WTC11 (cell line): ENCODE measurements at regions not wholly inside any gene's neighbourhood (a gene's known extent, or its start where the extent isn't known, plus 50 kb on each side); places are given as distances from the start of the nearest gene placed in this dataset.

Experiments
- ATAC-seq: fragments of 200-7000 bp; cut with Tn5 transposase; 2 replicates; pipeline ENCODE4 v1.10.0; 2021; ENCODE audit warnings: mild to moderate bottlenecking, moderate library complexity
- CTCF ChIA-PET: fragments of 300-600 bp; sonication (Branson Sonifier 250); formaldehyde crosslinking; loops from one replicate; lab custom pipeline; 2021; ENCODE audit warnings: antibody characterized with exemption; lab: Charles Lee
- POLR2A ChIA-PET: fragments of 350-600 bp; sonication (Branson Sonifier 250); formaldehyde crosslinking; loops from one replicate; lab custom pipeline; 2021; ENCODE audit warnings: antibody characterized with exemption; lab: Charles Lee
- DNase-seq: peaks from one replicate; pipeline ENCODE4 v3.0.0; 2021; ENCODE audit warnings: low spot score
- H3K27ac Mint-ChIP-seq: 2 replicates; pipeline ENCODE4 v1.8.0; 2021; ENCODE audit warnings: mixed read lengths
- H3K27me3 Mint-ChIP-seq: 2 replicates; pipeline ENCODE4 v1.8.0; 2021; ENCODE audit warnings: low read depth, mild to moderate bottlenecking, moderate library complexity, mixed read lengths
- H3K36me3 Mint-ChIP-seq: 2 replicates; pipeline ENCODE4 v1.8.0; 2021; ENCODE audit warnings: mixed read lengths
- H3K4me1 Mint-ChIP-seq: 2 replicates; pipeline ENCODE4 v1.8.0; 2022; ENCODE audit warnings: mixed read lengths
- H3K4me3 Mint-ChIP-seq: 2 replicates; pipeline ENCODE4 v1.8.0; 2021; ENCODE audit warnings: mild to moderate bottlenecking, moderate library complexity, mixed read lengths
- H3K9me3 Mint-ChIP-seq: 2 replicates; pipeline ENCODE4 v1.8.0; 2021; ENCODE audit warnings: mixed read lengths
- ESRRA ChIP-seq: sonication (generic); formaldehyde crosslinking; IDR thresholded peaks from 2 replicates; pipeline ENCODE4 v1.8.1; 2022; ENCODE audit warnings: mild to moderate bottlenecking, missing genetic modification reagents, borderline replicate concordance
- GRHL2 ChIP-seq: fragments of 250-450 bp; sonication (Bioruptor Pico); IDR thresholded peaks from 2 replicates; pipeline ENCODE4 v1.8.0; 2022; ENCODE audit warnings: mild to moderate bottlenecking, moderate library complexity; ENCODE audit not compliant: insufficient replicate concordance, severe bottlenecking
- IRF2 ChIP-seq: sonication (generic); formaldehyde crosslinking; IDR thresholded peaks from 2 replicates; pipeline ENCODE4 v1.8.0; 2022; ENCODE audit warnings: low read depth, missing genetic modification reagents, borderline replicate concordance
- KAT7 ChIP-seq: sonication (generic); formaldehyde crosslinking; IDR thresholded peaks from 2 replicates; pipeline ENCODE4 v1.8.1; 2023; ENCODE audit warnings: missing genetic modification reagents, mild to moderate bottlenecking, borderline replicate concordance
- MXD4 ChIP-seq: fragments of 250-450 bp; sonication (Bioruptor Pico); IDR thresholded peaks from 2 replicates; pipeline ENCODE4 v1.8.0; 2021; ENCODE audit warnings: mild to moderate bottlenecking, moderate library complexity, borderline replicate concordance
- NFE2L1 ChIP-seq: sonication (generic); formaldehyde crosslinking; IDR thresholded peaks from 2 replicates; pipeline ENCODE4 v1.8.1; 2023; ENCODE audit warnings: missing genetic modification reagents
- SP1 ChIP-seq: sonication (generic); formaldehyde crosslinking; conservative IDR thresholded peaks from 2 replicates; pipeline ENCODE4 v1.8.1; 2022; ENCODE audit warnings: missing genetic modification reagents
- TCF7 ChIP-seq: sonication (generic); formaldehyde crosslinking; IDR thresholded peaks from 2 replicates; pipeline ENCODE4 v1.8.0; 2022; ENCODE audit warnings: mild to moderate bottlenecking, low read depth, missing genetic modification reagents, moderate library complexity
- TEAD1 ChIP-seq: sonication (generic); formaldehyde crosslinking; IDR thresholded peaks from 2 replicates; pipeline ENCODE4 v1.8.0; 2022; ENCODE audit warnings: mild to moderate bottlenecking, missing genetic modification reagents
- ZNF138 ChIP-seq: sonication (generic); formaldehyde crosslinking; conservative IDR thresholded peaks from 2 replicates; pipeline ENCODE4 v1.8.1; 2022; ENCODE audit warnings: mild to moderate bottlenecking, moderate library complexity, missing genetic modification reagents
- ZNF263 ChIP-seq: sonication (generic); formaldehyde crosslinking; IDR thresholded peaks from 2 replicates; pipeline ENCODE4 v1.8.1; 2022; ENCODE audit warnings: low read depth, mild to moderate bottlenecking, moderate library complexity, missing genetic modification reagents
- ZNF416 ChIP-seq: fragments of 250-450 bp; sonication (Bioruptor Pico); IDR thresholded peaks from 2 replicates; pipeline ENCODE4 v1.9.0; 2021; ENCODE audit warnings: mild to moderate bottlenecking, inconsistent platforms
- ZNF423 ChIP-seq: fragments of 250-450 bp; sonication (Bioruptor Pico); IDR thresholded peaks from 2 replicates; pipeline ENCODE4 v2.1.2; 2022; ENCODE audit warnings: mild to moderate bottlenecking, moderate library complexity
- TF ChIP-seq, protein P1 (sequence below): sonication (generic); formaldehyde crosslinking; IDR thresholded peaks from 2 replicates; pipeline ENCODE4 v1.8.0; 2023; ENCODE audit warnings: mild to moderate bottlenecking, missing genetic modification reagents
- TF ChIP-seq, protein P2 (sequence below): fragments of 250-450 bp; sonication (Bioruptor Pico); IDR thresholded peaks from 2 replicates; pipeline ENCODE4 v1.9.0; 2021; ENCODE audit warnings: mild to moderate bottlenecking
- TF ChIP-seq, protein P3 (sequence below): sonication (generic); formaldehyde crosslinking; IDR thresholded peaks from 2 replicates; pipeline ENCODE4 v1.8.1; 2022; ENCODE audit warnings: mild to moderate bottlenecking, moderate library complexity, missing genetic modification reagents
- TF ChIP-seq, protein P4 (sequence below): sonication (generic); formaldehyde crosslinking; IDR thresholded peaks from 2 replicates; pipeline ENCODE4 v1.8.0; 2023; ENCODE audit warnings: missing genetic modification reagents
- TF ChIP-seq, protein P5 (sequence below): sonication (generic); formaldehyde crosslinking; IDR thresholded peaks from 2 replicates; pipeline ENCODE4 v1.8.1; 2023; ENCODE audit warnings: mild to moderate bottlenecking, missing genetic modification reagents
- TF ChIP-seq, protein P6 (sequence below): sonication (generic); formaldehyde crosslinking; IDR thresholded peaks from 2 replicates; pipeline ENCODE4 v1.8.1; 2022; ENCODE audit warnings: mild to moderate bottlenecking, missing genetic modification reagents, moderate library complexity, borderline replicate concordance
- TF ChIP-seq, protein P7 (sequence below): sonication (generic); formaldehyde crosslinking; IDR thresholded peaks from 2 replicates; pipeline ENCODE4 v1.8.0; 2022; ENCODE audit warnings: mild to moderate bottlenecking, missing genetic modification reagents
- TF ChIP-seq, protein P8 (sequence below): fragments of 250-450 bp; sonication (Bioruptor Pico); IDR thresholded peaks from 2 replicates; pipeline ENCODE4 v1.8.0; 2021; ENCODE audit warnings: mild to moderate bottlenecking
- TF ChIP-seq, protein P9 (sequence below): fragments of 250-450 bp; sonication (Bioruptor Pico); conservative IDR thresholded peaks from 2 replicates; pipeline ENCODE4 v1.9.0; 2021; ENCODE audit warnings: mild to moderate bottlenecking

DNA sequence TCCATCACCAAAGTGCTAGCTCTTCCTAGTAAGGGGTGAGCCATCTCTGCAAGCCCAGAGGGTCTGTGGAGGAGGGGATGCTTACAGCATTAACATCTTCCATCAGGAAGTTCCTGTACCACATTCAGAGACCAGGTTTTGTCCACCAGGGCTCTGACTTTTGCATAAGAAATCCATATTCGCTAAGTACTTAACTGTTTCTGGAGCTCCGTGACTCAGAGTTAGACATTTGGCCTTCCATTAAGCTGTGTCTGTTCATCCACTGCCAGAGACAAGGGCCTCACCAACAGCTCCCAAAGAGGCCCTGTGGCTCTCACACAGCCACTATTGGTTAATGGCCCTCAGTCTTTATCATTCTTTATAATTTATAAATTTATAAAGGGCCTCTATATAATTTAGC lies 144.6 kb downstream of the ADAMTS15 start:
- ChIA-PET CTCF (interaction anchor here (0.7 kb wide), 1 partner anchor 8 kb away, joined by 3 read pairs; no protein-coding TSS in a partner anchor), POLR2A (no interaction called here)
- Mint-ChIP-seq H3K4me1 (no peaks in the 10 kb centered on the region), H3K27ac (no peak overlapping the region), H3K9me3 (no peaks in the 10 kb centered on the region), H3K27me3 (no peaks in the 10 kb centered on the region), H3K4me3 (no peak overlapping the region), H3K36me3 (no peaks in the 10 kb centered on the region)
- DNase-seq (no peak), ATAC-seq (no peak)
- TF ChIP-seq, protein P1, sequence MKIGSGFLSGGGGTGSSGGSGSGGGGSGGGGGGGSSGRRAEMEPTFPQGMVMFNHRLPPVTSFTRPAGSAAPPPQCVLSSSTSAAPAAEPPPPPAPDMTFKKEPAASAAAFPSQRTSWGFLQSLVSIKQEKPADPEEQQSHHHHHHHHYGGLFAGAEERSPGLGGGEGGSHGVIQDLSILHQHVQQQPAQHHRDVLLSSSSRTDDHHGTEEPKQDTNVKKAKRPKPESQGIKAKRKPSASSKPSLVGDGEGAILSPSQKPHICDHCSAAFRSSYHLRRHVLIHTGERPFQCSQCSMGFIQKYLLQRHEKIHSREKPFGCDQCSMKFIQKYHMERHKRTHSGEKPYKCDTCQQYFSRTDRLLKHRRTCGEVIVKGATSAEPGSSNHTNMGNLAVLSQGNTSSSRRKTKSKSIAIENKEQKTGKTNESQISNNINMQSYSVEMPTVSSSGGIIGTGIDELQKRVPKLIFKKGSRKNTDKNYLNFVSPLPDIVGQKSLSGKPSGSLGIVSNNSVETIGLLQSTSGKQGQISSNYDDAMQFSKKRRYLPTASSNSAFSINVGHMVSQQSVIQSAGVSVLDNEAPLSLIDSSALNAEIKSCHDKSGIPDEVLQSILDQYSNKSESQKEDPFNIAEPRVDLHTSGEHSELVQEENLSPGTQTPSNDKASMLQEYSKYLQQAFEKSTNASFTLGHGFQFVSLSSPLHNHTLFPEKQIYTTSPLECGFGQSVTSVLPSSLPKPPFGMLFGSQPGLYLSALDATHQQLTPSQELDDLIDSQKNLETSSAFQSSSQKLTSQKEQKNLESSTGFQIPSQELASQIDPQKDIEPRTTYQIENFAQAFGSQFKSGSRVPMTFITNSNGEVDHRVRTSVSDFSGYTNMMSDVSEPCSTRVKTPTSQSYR (CRISPR knock-in tag) = no peak
- TF ChIP-seq, protein P2, sequence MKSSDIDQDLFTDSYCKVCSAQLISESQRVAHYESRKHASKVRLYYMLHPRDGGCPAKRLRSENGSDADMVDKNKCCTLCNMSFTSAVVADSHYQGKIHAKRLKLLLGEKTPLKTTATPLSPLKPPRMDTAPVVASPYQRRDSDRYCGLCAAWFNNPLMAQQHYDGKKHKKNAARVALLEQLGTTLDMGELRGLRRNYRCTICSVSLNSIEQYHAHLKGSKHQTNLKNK (CRISPR knock-in tag) = no peak
- no peak for TF ChIP-seq KAT7

DNA sequence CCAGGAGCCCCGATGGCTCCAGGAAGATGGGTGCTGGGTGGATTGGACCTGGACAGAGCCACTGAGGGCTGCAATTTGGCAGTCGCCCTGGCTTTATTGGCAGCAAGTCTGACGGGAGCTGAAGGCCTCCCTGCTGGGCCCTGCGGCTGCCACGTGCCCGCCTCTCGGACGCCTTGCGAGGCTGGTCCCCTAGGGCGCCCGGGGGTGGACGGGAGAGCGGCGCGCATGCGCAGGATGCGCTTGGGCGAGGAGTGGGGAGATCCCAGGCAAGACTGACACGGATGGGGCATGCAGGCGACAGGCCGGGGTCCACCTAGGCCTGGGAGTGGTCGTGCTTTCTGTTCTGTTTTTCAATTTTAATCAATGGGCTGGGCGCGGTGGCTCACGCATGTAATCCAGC lies 150.0 kb downstream of the ADAMTS15 start:
- no peaks in the 10 kb centered on the region for H3K9me3 Mint-ChIP-seq
- ATAC-seq (no peak), DNase-seq (no peak)
- H3K27me3 Mint-ChIP-seq = no peaks in the 10 kb centered on the region; the same call in 1 of the 2 replicates
- ChIA-PET POLR2A (no interaction called here), CTCF (no interaction called here)
- H3K36me3 Mint-ChIP-seq = no peaks in the 10 kb centered on the region
- no peak overlapping the region for H3K27ac Mint-ChIP-seq
- TF ChIP-seq ESRRA (CRISPR knock-in tag) = no peak
- TF ChIP-seq GRHL2 (CRISPR knock-in tag) = no peak
- no peak for TF ChIP-seq ZNF416 (CRISPR knock-in tag)
- TF ChIP-seq, protein P3, sequence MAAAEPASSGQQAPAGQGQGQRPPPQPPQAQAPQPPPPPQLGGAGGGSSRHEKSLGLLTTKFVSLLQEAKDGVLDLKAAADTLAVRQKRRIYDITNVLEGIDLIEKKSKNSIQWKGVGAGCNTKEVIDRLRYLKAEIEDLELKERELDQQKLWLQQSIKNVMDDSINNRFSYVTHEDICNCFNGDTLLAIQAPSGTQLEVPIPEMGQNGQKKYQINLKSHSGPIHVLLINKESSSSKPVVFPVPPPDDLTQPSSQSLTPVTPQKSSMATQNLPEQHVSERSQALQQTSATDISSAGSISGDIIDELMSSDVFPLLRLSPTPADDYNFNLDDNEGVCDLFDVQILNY (CRISPR knock-in tag) = no peak
- no peak for TF ChIP-seq SP1
- TF ChIP-seq ZNF423 (CRISPR knock-in tag) = no peak
- no peak for TF ChIP-seq TEAD1
- TF ChIP-seq, protein P4, sequence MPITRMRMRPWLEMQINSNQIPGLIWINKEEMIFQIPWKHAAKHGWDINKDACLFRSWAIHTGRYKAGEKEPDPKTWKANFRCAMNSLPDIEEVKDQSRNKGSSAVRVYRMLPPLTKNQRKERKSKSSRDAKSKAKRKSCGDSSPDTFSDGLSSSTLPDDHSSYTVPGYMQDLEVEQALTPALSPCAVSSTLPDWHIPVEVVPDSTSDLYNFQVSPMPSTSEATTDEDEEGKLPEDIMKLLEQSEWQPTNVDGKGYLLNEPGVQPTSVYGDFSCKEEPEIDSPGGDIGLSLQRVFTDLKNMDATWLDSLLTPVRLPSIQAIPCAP = no peak
- TF ChIP-seq TCF7 (CRISPR knock-in tag) = no peak
- TF ChIP-seq, protein P5, sequence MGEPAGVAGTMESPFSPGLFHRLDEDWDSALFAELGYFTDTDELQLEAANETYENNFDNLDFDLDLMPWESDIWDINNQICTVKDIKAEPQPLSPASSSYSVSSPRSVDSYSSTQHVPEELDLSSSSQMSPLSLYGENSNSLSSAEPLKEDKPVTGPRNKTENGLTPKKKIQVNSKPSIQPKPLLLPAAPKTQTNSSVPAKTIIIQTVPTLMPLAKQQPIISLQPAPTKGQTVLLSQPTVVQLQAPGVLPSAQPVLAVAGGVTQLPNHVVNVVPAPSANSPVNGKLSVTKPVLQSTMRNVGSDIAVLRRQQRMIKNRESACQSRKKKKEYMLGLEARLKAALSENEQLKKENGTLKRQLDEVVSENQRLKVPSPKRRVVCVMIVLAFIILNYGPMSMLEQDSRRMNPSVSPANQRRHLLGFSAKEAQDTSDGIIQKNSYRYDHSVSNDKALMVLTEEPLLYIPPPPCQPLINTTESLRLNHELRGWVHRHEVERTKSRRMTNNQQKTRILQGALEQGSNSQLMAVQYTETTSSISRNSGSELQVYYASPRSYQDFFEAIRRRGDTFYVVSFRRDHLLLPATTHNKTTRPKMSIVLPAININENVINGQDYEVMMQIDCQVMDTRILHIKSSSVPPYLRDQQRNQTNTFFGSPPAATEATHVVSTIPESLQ (CRISPR knock-in tag) = no peak
- TF ChIP-seq, protein P6, sequence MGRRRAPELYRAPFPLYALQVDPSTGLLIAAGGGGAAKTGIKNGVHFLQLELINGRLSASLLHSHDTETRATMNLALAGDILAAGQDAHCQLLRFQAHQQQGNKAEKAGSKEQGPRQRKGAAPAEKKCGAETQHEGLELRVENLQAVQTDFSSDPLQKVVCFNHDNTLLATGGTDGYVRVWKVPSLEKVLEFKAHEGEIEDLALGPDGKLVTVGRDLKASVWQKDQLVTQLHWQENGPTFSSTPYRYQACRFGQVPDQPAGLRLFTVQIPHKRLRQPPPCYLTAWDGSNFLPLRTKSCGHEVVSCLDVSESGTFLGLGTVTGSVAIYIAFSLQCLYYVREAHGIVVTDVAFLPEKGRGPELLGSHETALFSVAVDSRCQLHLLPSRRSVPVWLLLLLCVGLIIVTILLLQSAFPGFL (CRISPR knock-in tag) = no peak
- no peak for TF ChIP-seq ZNF263 (CRISPR knock-in tag)
- TF ChIP-seq, protein P7, sequence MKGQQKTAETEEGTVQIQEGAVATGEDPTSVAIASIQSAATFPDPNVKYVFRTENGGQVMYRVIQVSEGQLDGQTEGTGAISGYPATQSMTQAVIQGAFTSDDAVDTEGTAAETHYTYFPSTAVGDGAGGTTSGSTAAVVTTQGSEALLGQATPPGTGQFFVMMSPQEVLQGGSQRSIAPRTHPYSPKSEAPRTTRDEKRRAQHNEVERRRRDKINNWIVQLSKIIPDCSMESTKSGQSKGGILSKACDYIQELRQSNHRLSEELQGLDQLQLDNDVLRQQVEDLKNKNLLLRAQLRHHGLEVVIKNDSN (CRISPR knock-in tag) = no peak
- no peak for TF ChIP-seq IRF2
- TF ChIP-seq, protein P8, sequence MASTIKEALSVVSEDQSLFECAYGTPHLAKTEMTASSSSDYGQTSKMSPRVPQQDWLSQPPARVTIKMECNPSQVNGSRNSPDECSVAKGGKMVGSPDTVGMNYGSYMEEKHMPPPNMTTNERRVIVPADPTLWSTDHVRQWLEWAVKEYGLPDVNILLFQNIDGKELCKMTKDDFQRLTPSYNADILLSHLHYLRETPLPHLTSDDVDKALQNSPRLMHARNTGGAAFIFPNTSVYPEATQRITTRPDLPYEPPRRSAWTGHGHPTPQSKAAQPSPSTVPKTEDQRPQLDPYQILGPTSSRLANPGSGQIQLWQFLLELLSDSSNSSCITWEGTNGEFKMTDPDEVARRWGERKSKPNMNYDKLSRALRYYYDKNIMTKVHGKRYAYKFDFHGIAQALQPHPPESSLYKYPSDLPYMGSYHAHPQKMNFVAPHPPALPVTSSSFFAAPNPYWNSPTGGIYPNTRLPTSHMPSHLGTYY = no peak
- no peak for TF ChIP-seq MXD4 (CRISPR knock-in tag)
- TF ChIP-seq NFE2L1 = no peak
- TF ChIP-seq, protein P9, sequence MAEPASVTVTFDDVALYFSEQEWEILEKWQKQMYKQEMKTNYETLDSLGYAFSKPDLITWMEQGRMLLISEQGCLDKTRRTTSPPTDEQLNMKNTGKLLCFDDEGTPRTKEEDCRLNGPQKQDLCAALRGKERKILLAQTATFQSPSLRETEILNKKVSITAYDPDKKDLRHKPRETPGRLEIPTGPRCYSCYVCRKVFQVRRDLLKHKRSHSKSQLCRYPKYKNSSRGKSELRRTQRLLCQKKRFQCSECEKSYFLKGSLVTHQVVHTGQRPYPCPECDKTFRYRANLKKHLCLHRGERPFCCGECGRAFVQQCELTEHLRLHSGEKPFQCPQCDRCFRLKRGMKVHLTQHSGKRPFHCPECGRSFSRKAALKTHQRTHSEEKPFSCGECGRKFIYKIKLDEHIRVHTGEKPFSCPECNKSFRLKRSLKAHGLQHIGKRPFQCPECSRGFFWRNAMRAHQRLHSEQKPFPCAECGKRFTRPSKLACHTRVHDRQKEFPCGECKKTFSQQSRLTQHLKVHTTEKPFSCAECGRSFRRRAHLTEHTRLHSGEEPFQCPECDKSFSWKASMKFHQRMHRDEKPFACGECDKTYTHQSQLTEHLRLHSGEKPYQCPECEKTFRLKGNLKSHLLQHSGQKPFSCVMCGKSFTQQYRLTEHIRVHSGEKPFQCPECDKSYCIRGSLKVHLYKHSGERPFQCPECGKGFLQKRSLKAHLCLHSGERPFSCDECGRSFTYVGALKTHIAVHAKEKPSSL = no peak
- TF ChIP-seq ZNF138 (CRISPR knock-in tag) = no peak
- H3K4me1 Mint-ChIP-seq = peaks cover 23% of the 10 kb centered on the region
- H3K4me3 Mint-ChIP-seq = no peak overlapping the region
